ENCODE measurements at regions not wholly inside any gene's neighbourhood (a gene's known extent, or its start where the extent isn't known, plus 50 kb on each side); places are given as distances from the start of the nearest gene placed in this dataset.
"Not testable (repeated sequence)": the region's sequence is repeated elsewhere in the genome, so short reads cannot be mapped to it uniquely, and the experiment has no call there.

- no peak for DNase-seq (ENCODE audit: low read depth, low spot score)
Measured at GRCh38 chr10:3887404-3887803, 102.4 kb upstream of the KLF6 start.

GRCh38 chr10:3886641-3887251 is 101.7 kb upstream of the KLF6 start:
- no peak for DNase-seq (ENCODE audit: low read depth, low spot score)

GRCh38 chr10:3886191-3886590 is 101.2 kb upstream of the KLF6 start:
- DNase-seq (ENCODE audit: low read depth, low spot score) = no peak

GRCh38 chr10:3882855-3883254 is 97.8 kb upstream of the KLF6 start:
- DNase-seq (ENCODE audit: low read depth, low spot score) = no peak

- no peak for DNase-seq (ENCODE audit: low read depth, low spot score)
Measured at GRCh38 chr10:3881622-3882021, 96.6 kb upstream of the KLF6 start.

- DNase-seq (ENCODE audit: low read depth, low spot score) = no peak
Measured at GRCh38 chr10:3879073-3879472, 94.1 kb upstream of the KLF6 start.

GRCh38 chr10:3877211-3878000 is 92.4 kb upstream of the KLF6 start:
- DNase-seq (ENCODE audit: low read depth, low spot score) = no peak

GRCh38 chr10:3876350-3876962 is 91.4 kb upstream of the KLF6 start:
- DNase-seq (ENCODE audit: low read depth, low spot score) = no peak

GRCh38 chr10:3875842-3876235 is 90.8 kb upstream of the KLF6 start:
- no peak for DNase-seq (ENCODE audit: low read depth, low spot score)

- DNase-seq (ENCODE audit: low read depth, low spot score) = no peak
Measured at GRCh38 chr10:3874990-3875841, 90.2 kb upstream of the KLF6 start.

- DNase-seq (ENCODE audit: low read depth, low spot score) = not testable (repeated sequence)
Measured at GRCh38 chr10:3874610-3874989, 89.6 kb upstream of the KLF6 start.

- DNase-seq (ENCODE audit: low read depth, low spot score) = no peak
Measured at GRCh38 chr10:3873728-3874461, 88.9 kb upstream of the KLF6 start.

- no peak for DNase-seq (ENCODE audit: low read depth, low spot score)
Measured at GRCh38 chr10:3872712-3873329, 87.8 kb upstream of the KLF6 start.

- no peak for DNase-seq (ENCODE audit: low read depth, low spot score)
Measured at GRCh38 chr10:3871424-3871996, 86.5 kb upstream of the KLF6 start.

GRCh38 chr10:3869036-3869435 is 84.0 kb upstream of the KLF6 start:
- no peak for DNase-seq (ENCODE audit: low read depth, low spot score)

GRCh38 chr10:3868271-3868664 is 83.3 kb upstream of the KLF6 start:
- no peak for DNase-seq (ENCODE audit: low read depth, low spot score)

- no peak for DNase-seq (ENCODE audit: low read depth, low spot score)
Measured at GRCh38 chr10:3867454-3868270, 82.7 kb upstream of the KLF6 start.

GRCh38 chr10:3866332-3866731 is 81.3 kb upstream of the KLF6 start:
- no peak for DNase-seq (ENCODE audit: low read depth, low spot score)

- DNase-seq (ENCODE audit: low read depth, low spot score) = no peak
Measured at GRCh38 chr10:3865565-3865964, 80.6 kb upstream of the KLF6 start.

- no peak for DNase-seq (ENCODE audit: low read depth, low spot score)
Measured at GRCh38 chr10:3861795-3862194, 76.8 kb upstream of the KLF6 start.

Data from activated naive CD8-positive, alpha-beta T cell treated with anti-CD3 and anti-CD28 coated beads, Interleukin-2, amount 50 U/mL, for 16 hours (primary cell).